ENCODE measurements at regions not wholly inside any gene's neighbourhood (a gene's known extent, or its start where the extent isn't known, plus 50 kb on each side); places are given as distances from the start of the nearest gene placed in this dataset.

GRCh38 chr7:125773113-125773785 lies 843.6 kb upstream of the POT1 start:
- WGBS, 2 donors = 75 to 76% methylated on average over 17 to 19 of the region's 19 CpGs
- no peak for DNase-seq

GRCh38 chr7:125747966-125748365 lies 818.3 kb upstream of the POT1 start:
- DNase-seq = no peak
- H3K27me3 ChIP-seq = no peaks in the 10 kb centered on the region
- TF ChIP-seq CTCF (IDR thresholded peaks at IDR 0.05) (no peak), POLR2AphosphoS5 (IDR thresholded peaks at IDR 0.05) (no peak), EP300 (IDR thresholded peaks at IDR 0.05) (no peak), POLR2A (IDR thresholded peaks at IDR 0.05) (no peak)
- H3K4me1 ChIP-seq = no peaks in the 10 kb centered on the region
- H3K9me3 ChIP-seq = no peaks in the 10 kb centered on the region
- no peak overlapping the region for H3K27ac ChIP-seq
- H3K36me3 ChIP-seq = no peaks in the 10 kb centered on the region
- ATAC-seq (ENCODE audit: low FRiP score in 2 of 2) = no peak
- no peak overlapping the region for H3K4me3 ChIP-seq

More at GRCh38 chr7:125773113-125773785, 843.6 kb upstream of the POT1 start:
- Histone ChIP-seq H3K4me1 (no peaks in the 10 kb centered on the region), H3K36me3 (no peaks in the 10 kb centered on the region), H3K9me3 (no peaks in the 10 kb centered on the region), H3K27me3 (no peaks in the 10 kb centered on the region), H3K4me3 (no peak overlapping the region), H3K27ac (no peak overlapping the region)
- ATAC-seq (ENCODE audit: low FRiP score in 2 of 2) = no peak
- TF ChIP-seq CTCF (IDR thresholded peaks at IDR 0.05) = no peak
- TF ChIP-seq EP300 (IDR thresholded peaks at IDR 0.05) = no peak
- no peak for TF ChIP-seq POLR2A (IDR thresholded peaks at IDR 0.05)
- TF ChIP-seq POLR2AphosphoS5 (IDR thresholded peaks at IDR 0.05) = no peak

GRCh38 chr7:125746510-125746909 lies 816.9 kb upstream of the POT1 start:
- ATAC-seq (ENCODE audit: low FRiP score in 2 of 2) (no peak), DNase-seq (no peak)
- no peaks in the 10 kb centered on the region for H3K4me1 ChIP-seq
- no peak for TF ChIP-seq EP300 (IDR thresholded peaks at IDR 0.05)
- TF ChIP-seq POLR2A (IDR thresholded peaks at IDR 0.05) = no peak
- no peak for TF ChIP-seq POLR2AphosphoS5 (IDR thresholded peaks at IDR 0.05)
- no peak for TF ChIP-seq CTCF (IDR thresholded peaks at IDR 0.05)
- H3K4me3 ChIP-seq = no peak overlapping the region
- 77 to 88% methylated on average over 2 of the region's 2 CpGs for WGBS, 2 donors
- no peaks in the 10 kb centered on the region for H3K9me3 ChIP-seq
- H3K27ac ChIP-seq = no peak overlapping the region
- H3K36me3 ChIP-seq = no peaks in the 10 kb centered on the region
- no peaks in the 10 kb centered on the region for H3K27me3 ChIP-seq

- Histone ChIP-seq H3K4me3 (no peak overlapping the region), H3K4me1 (no peaks in the 10 kb centered on the region), H3K27me3 (no peaks in the 10 kb centered on the region), H3K27ac (no peak overlapping the region), H3K36me3 (no peaks in the 10 kb centered on the region), H3K9me3 (no peaks in the 10 kb centered on the region)
- no peak for ATAC-seq (ENCODE audit: low FRiP score in 2 of 2)
- no peak for TF ChIP-seq CTCF (IDR thresholded peaks at IDR 0.05)
- TF ChIP-seq POLR2AphosphoS5 (IDR thresholded peaks at IDR 0.05) = no peak
- no peak for TF ChIP-seq POLR2A (IDR thresholded peaks at IDR 0.05)
- TF ChIP-seq EP300 (IDR thresholded peaks at IDR 0.05) = no peak
- no peak for DNase-seq
- 73 to 86% methylated on average over 1 of the region's 1 CpG for WGBS, 2 donors
Measured at GRCh38 chr7:125727215-125727614, 797.6 kb upstream of the POT1 start.

- 54 to 63% methylated on average over 1 of the region's 1 CpG for WGBS, 2 donors
- no peaks in the 10 kb centered on the region for H3K27me3 ChIP-seq
- no peak overlapping the region for H3K27ac ChIP-seq
- no peak for TF ChIP-seq POLR2A (IDR thresholded peaks at IDR 0.05)
- TF ChIP-seq POLR2AphosphoS5 (IDR thresholded peaks at IDR 0.05) = no peak
- TF ChIP-seq EP300 (IDR thresholded peaks at IDR 0.05) = no peak
- TF ChIP-seq CTCF (IDR thresholded peaks at IDR 0.05) = no peak
- H3K36me3 ChIP-seq = no peaks in the 10 kb centered on the region
- H3K4me1 ChIP-seq = no peaks in the 10 kb centered on the region
- H3K9me3 ChIP-seq = no peaks in the 10 kb centered on the region
- no peak overlapping the region for H3K4me3 ChIP-seq
- ATAC-seq (ENCODE audit: low FRiP score in 2 of 2) = no peak
- no peak for DNase-seq
Measured at GRCh38 chr7:125695626-125696025, 766.0 kb upstream of the POT1 start.
